ENCODE measurements at regions not wholly inside any gene's neighbourhood (a gene's known extent, or its start where the extent isn't known, plus 50 kb on each side); places are given as distances from the start of the nearest gene placed in this dataset.
"Not testable (repeated sequence)": the region's sequence is repeated elsewhere in the genome, so short reads cannot be mapped to it uniquely, and the experiment has no call there.

DNA sequence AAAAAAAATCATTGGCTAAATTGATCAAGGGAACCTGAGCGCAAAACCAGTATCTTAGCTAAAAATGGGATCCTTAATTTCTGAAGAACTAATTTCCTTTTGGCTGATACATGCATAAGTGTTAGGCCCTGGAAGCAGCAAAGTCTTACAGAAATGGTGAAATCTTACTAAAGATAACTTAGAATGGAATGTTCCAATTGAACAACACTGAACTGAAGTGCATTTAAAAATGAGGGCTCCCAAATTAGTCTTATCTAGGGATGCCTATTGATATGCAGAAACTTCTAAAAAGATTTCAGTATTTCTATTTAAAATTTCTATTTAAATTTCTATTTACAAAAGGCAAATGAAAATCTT is 120.7 kb upstream of the BANK1 start:
- no peak for DNase-seq

DNA sequence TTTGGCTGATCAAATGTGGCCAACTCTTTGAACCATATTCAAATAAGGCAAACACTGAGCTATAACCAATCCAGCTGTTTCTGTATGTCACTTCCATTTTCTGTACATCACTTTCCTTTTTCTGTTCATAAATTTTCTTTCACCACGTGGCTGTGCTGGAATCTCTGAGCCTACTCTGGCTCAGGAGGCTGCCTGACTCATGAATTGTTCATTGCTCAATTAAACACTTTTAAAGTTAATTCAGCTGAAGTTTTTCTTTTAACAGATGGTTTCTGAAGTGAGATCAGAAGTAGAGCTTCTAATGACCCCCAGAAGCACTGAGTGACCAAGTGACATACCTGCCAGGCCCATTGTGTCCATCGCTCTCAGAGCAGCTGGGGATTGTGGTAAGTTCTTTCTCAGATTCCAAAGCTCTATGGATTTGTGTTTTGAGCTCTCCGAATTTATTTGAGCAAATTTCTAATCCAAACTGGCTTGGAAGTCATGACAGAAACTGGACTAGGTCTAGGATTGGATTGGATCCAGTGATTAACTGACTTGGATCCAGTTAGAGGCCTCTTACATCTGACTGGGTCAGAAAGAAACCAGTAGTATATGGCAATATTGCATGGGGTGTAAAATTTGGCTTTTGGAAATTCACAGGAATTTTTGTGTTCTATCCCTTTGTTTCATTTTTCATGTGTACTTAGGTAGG is 121.2 kb upstream of the BANK1 start:
- no peak for DNase-seq

DNA sequence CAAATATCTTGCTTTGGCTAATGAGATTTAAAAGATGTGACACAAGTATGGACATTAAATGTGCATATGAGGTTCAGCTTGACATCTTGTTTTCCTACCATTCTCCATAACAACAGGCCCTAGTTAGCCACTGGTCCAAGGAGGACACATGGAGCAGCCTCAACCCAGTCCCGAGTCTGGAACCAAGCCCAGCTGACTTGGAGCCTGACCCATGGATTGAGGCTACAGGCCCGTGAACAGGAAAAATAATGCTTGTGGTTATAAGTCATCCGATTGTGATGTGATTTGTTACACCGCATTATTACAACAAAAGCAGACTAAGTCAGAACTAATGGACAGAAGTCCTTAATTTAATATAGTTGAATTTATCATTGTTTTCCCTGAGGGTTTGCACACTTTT is 123.2 kb upstream of the BANK1 start:
- no peak for DNase-seq

DNA sequence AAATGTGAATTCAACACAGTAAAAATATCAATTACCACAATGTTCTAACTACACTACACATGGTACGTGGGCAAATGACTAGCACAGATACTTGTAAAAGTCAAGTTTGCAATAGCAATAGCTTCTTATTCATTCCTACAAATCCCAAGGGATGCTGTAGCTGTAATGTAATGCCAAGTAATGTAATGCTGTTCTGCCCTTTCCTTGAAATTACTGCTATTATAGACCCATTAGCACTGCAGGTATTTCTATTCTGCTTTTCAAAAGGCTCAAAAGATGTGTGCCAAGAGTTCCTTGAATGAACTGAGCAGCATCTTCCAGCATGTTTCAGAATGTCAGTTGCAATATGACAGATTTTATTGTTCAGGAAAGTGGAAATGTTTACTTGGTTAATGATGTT is 129.9 kb upstream of the BANK1 start:
- no peak for DNase-seq

DNA sequence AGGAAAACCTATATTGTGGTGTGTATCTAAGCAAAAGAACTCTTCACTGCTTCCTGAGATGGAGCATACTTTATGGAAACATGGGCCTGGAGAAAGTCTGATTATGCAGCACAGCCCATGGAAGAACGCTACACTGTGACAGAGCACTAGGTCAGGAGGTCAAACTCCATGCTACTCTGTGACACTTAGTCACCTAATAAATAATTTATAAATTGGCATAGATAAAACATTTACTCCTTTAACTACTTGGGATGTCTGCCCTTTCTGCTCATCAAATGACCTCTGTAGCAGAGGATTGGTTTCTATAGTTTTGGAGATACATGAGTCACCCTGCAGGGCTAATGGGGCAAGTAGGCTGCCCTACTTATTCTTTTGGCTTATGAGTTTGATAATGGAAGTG is 134.7 kb upstream of the BANK1 start:
- DNase-seq, result no peak

DNA sequence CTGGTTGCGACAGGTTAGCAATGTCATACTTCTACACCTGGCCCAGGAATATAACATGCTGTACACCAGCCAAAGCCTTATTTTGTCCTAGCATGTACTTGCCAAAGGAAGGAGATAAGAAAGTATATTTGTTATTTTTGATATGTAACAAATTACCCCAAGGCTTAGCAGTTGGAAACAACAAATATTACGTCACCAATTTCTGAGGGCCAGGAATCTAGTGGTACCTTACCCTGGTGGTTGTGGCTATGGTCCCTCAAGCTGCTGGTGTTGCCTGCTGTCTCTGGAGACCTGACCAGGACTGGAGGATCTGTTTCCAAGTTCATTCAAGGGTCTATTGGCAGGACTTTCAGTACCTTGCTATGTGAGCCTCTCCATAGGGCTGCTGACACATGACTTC is 135.5 kb upstream of the BANK1 start:
- DNase-seq, result no peak

DNA sequence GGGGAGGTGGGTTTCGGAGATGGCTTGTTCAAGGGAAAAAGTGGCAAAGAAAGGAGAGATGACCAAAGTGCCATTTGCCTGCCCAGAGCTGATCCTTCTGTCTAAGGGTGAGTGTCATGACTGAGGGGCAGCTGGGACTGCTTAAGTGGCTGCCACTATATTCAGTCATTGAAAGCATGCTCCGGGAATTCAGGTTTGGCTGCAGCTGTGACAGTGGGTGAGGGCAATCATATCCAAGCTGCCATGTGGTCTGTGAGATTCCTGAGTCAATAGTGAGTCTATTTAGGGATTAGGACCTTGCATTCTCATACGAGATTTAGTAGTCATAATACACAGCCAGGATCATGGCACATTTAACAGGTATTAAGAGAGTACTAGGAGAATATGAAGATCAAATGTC is 138.8 kb upstream of the BANK1 start:
- no peak for DNase-seq

DNA sequence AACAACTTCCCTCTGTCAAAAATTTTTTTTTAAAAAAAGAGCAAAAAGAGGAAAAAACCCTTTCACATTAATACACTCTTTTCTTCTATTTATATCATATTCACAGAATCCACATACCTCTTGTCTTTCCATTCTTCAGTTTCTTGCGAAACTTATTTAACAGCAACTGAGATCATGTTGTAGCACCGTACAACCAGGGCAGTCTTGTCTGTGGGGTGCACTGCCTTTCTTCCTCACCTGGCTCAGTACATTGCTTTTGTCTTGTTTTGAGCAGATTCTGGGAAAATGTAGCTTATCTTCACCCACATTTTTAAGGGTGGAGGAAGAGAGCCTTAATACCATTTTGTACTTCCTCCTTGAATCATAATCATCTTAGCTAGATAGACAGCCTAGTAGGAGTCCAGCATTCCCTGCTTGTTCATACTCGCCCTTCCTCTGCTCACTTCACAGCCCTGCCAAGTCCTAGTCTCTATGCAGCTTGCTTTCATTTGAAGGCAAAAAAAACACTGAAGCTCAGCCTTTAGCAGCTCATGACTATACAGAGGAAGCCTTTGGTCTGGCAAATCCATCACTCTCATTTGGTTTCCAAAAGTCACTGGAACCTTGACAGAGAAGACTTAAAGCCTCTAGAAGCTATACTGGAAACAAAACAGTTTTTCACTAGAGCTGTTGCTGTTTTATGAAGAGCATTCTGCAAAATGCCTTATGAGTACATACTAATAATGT is 140.6 kb upstream of the BANK1 start:
- DNase-seq, result no peak

DNA sequence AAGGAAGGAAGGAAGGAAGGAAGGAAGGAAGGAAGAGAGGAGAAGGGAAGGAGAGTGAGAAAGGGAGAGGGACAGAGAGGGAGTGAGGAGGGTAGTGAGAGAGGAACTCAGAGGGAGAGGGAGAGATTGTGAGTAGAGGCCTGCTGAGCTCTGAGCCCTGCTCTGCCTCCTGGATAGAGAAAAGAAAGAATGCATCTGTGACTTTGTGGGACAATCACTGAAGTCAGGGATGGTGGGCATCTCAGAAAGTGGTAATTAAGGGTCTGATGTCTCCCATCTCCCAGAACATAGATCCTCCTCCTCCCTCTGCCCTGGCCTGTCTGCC is 142.9 kb upstream of the BANK1 start:
- DNase-seq, result no peak

DNA sequence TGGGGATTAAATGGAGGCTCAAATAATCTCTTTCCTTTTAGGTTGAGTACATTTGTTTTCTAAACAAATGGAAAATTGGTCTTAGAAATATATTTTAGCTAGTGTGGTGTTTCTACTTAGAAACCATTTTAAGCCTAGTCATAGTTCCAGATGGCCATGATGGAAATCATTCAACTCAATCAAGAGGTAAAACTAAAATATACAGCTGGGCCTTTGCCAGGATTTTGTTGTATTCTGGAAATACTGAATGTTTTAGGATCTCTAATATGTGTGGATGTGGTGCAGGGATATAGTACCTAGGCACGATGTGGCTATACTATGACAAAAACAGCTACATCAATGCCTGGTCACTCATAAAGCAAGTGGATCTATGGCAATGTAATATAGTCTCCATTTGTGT is 146.0 kb upstream of the BANK1 start:
- no peak for DNase-seq

DNA sequence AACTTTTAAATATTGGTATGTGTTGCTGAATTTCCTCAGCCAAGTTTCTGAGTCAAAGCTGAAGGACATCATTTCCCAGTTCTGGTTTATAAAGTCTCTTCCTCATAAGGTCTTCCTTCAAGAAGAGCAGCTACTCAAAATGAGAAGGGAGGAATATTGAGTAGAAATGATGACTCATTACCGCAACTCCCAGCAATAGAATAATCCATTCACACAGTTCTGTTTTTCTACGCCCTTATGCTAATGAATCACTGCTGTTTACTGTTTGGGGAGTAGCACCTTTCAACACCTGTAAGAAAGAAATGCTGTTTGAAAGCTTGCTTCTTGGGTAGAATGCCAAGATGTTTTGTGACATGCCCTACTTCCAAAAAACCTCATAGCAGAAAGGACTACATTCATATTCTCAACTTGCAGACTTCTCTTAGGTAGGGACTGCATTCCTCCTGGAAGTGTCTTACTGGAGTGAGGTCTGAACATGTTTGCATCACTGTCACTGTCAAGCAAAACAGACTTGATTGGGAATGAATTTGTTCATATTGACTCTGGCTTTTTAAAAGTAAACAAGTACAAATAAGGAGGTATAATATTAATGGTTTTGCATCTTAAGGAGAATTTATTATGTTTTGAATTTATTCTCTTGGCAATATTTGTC is 147.2 kb upstream of the BANK1 start:
- no peak for DNase-seq

DNA sequence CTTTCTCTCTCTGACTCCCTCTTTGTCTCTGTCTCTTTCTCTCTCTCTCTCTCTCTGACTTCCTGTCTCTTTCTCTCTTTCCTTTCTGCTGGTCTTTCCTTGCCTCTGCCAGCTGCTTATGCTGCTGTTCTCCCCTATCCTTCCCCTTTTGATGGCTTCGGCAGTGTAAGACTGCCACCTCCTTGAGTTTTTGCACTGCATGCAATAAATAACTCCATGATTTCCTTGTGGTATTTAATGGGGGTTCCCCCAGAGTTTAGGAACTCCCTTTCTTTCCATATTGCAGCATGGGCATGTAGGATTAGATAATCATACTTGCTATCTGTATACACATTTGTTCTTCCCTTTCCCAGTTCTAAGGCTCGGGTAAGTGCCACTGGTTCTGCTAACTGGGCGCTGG is 157.8 kb upstream of the BANK1 start:
- not testable (repeated sequence) for DNase-seq

DNA sequence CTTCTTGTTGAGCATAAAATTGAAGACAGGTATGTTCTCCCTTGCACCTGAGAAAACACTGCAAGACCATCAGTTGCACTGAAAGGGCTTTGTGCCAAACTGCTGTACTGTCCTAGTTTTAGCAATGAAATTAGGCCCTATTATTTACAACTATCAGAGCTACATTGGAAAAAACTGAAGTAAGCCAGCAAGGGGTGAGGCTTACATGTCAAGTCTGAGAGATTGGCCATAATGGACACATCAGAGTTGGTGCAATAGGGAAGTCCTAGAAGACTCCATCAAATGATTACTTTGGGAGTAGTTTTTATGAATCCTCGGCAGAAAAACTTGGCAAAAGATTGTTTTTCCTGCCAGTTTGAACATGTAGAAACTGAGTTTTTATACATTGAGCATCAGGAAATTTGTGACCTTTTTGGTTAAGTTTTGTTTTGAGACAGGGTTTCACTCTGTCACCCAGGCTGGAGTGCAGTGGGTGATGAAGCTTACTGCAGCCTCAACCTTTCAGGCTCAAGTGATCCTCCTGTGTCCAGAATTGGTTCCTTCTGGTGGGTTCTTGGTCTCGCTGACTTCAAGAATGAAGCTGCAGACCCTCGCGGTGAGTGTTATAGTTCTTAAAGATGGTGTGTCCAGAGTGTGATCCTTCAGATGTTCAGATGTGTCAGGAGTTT is 160.1 kb upstream of the BANK1 start:
- no peak for DNase-seq

DNA sequence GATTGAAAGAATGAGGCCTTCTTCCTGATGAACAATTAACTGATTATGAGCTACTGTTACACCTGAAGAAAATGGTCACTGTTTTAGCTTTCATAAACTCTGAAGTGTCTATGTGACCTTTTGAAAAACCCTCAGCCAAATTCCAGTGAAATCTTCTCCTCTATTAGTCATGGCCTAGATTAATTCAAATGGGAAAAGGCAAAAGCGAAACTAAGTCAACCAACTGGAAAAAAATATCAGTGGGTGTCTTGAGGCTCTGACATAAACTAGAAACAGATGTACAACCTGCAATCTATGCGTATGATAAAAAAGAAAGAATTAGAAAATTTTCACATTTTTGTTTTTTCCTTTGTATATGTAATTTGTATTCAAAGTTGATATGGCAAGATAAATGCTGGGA is 169.4 kb upstream of the BANK1 start:
- DNase-seq, result no peak

DNA sequence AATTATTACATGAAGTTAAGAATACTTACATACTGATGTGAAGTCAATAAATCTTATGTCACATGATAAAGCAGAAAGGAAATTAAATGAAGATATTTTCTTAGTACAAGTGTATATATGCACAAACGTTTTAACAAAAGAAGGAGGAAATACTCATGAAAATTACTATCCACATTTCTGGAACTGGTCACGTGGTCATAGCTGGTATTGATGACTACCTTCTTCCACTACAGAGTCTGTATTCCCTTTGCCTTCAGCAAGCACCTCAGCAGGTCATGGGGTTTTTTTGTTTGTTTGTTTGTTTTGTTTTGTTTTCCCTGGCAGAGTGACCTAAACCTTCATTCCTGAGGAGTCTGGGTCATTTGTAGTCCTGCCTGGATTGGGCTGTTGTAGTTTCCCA is 174.9 kb upstream of the BANK1 start:
- DNase-seq, result no peak

DNA sequence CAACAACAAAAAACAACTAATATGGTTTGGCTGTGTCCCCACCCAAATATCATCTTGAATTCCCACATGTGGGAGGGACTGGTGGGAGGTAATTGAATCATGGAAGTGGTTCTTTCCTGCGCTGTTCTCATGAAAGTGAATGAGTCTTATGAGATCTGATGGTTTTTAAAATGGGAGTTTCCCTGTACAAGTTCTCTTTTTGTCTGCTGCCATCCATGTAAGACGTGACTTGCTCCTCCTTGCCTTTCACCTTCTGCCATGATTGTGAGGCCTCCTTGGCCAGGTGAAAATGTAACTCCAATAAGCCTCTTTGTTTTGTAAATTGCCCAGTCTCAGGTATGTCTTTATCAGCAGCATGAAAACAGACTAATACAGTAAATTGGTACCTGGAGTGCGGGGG is 183.5 kb upstream of the BANK1 start:
- DNase-seq, result not testable (repeated sequence)

DNA sequence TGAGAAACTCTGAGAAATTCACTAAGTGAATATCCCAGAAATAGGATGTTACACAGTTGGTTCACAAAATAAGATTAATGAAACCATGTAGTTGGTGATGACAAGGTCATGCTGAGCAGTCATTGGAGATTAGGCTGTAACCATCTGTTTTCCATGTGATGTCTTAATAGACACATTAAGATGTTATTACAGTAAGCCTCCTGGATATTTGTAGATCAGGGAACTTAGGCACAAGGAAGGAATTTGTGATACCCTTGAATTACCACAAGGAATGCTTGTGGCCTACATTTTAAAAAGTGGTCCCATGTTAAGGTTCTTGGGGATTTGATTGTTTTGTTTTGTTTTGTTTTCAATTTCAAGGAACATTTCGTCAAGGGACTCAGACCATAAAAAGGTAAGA is 185.6 kb upstream of the BANK1 start:
- no peak for DNase-seq

DNA sequence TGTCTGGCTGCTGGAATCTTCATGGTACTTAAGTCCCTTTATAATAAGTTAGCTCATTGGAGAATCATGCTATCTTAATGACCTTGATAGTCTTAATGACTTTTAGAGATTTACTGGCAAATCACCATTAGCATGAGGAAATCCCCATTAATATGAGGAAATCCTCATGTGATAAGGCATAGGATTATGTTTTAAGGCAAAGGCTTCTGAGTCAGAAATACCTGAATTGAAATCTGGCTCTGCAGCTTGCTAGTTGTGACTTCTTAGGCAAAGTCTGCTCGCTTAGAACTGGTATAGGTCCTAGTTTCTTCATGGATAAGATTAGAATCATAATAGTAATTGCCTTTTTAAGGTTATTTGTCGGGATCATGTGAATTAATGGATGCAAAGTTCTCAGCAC is 190.2 kb upstream of the BANK1 start:
- DNase-seq, result no peak

DNA sequence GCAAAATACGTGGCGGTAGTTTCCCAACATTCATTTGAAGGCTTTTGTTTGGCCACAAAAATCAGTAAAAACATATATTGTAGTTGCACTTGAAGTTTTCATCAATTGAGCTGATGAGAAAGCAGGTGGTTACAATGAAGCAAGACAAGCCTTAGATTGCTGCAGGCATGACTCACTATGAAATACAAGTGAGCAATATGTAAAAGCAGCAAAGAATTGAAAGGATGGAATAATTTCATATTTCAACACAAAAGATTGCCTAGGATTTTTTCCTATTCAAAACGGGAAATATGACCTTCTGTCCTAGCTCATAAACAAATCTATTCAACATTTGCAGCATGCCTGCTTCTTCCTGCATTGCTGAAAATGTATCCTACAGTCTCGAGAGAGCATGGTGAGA is 190.9 kb upstream of the BANK1 start:
- no peak for DNase-seq

DNA sequence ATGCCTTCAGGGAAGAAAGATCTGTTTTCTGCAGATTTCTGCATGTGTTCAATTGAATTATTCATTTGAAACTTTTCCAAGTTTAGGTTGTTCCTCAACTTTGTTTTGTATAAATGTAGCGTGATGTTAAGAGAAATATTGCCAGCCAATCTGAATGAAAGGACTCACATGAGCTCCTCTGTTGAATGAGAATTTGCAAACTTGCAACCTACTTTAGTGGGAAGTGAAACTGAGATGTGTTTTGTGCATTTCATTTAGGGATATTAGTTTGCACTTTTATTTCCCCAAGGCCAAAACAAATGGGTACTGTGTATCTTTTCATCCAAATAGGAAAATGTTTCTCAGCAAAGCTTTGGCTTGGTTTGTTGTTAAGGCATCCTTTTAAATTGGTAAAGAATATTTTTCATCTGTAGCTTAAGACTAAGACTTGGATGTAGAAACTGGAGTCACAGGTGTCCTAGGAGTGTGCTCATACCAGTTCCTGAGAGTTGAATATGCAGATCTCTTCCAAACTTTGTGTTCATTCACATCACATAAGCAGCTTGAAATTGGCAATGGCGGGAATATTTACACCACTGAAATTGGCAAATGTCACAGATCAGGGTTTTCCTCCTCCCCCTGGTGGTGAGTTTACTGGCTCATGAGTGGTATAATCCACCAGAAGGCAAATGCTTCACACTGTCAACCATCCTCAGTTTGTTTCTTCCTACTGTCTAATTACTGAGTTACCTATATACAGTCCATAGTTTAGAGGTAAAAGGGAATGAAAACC is 193.6 kb upstream of the BANK1 start:
- no peak for DNase-seq

DNA sequence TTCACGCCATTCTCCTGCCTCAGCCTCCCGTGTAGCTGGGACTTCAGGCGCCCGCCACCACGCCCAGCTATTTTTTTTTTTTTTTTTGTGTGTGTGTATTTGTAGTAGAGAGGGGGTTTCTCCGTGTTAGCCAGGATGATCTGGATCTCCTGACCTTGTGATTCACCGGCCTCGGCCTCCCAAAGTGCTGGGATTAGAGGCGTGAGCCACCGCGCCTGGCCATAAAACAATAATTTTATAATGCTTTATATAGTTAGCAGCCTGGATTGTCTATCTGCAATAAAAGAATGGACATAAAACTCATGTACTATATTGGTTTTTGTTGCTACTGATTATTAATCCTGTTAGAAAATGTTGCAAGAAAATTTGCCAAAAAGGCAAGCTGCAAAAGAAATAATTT is 195.9 kb upstream of the BANK1 start:
- DNase-seq, result no peak

DNA sequence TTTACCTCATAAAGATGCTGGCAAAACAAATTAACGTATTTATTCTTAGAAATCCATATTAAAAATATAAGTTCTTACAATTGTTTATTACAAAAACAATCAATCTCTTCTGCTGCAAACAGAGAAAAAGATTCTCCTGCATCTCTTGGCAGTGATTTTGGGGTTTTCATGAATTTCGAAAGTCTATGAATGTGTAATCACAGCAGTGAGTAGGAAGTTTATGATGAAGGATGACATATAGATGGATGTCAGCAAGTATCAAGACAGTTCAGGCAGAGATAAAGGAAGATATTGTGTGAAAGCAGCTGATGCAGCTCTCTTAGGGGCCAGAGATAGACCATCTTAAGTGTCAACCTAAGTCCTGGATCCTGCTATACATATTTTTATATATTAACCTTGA is 196.9 kb upstream of the BANK1 start:
- no peak for DNase-seq

DNA sequence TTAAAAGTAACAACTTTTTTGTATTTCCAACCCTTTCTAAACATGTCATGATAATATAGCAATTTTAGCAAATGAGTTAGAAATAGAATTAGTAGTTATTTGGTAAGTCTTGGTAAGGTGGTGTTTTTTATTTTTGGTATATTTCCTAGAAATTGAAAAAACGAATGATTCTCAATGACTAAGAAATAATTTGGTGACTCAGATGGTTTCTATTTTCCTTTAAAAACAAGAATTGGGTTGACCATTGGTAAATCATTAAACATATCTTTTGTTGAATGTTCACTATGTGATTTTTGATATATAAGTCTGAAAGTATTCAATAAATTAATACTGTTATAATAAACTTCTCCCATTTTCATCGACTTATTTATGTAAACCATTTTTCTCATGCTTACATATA is 206.2 kb upstream of the BANK1 start:
- DNase-seq, result no peak
